WTC11 (cell line): ENCODE measurements at regions not wholly inside any gene's neighbourhood (a gene's known extent, or its start where the extent isn't known, plus 50 kb on each side); places are given as distances from the start of the nearest gene placed in this dataset.

Source experiments
- ATAC-seq: fragments of 200-7000 bp; cut with Tn5 transposase; 2 replicates; pipeline ENCODE4 v1.10.0; 2021; ENCODE audit warnings: mild to moderate bottlenecking, moderate library complexity
- CTCF ChIA-PET: fragments of 300-600 bp; sonication (Branson Sonifier 250); formaldehyde crosslinking; loops from one replicate; lab custom pipeline; 2021; ENCODE audit warnings: antibody characterized with exemption; lab: Charles Lee
- POLR2A ChIA-PET: fragments of 350-600 bp; sonication (Branson Sonifier 250); formaldehyde crosslinking; loops from one replicate; lab custom pipeline; 2021; ENCODE audit warnings: antibody characterized with exemption; lab: Charles Lee
- DNase-seq: peaks from one replicate; pipeline ENCODE4 v3.0.0; 2021; ENCODE audit warnings: low spot score
- H3K27ac Mint-ChIP-seq: 2 replicates; pipeline ENCODE4 v1.8.0; 2021; ENCODE audit warnings: mixed read lengths
- H3K27me3 Mint-ChIP-seq: 2 replicates; pipeline ENCODE4 v1.8.0; 2021; ENCODE audit warnings: low read depth, mild to moderate bottlenecking, moderate library complexity, mixed read lengths
- H3K36me3 Mint-ChIP-seq: 2 replicates; pipeline ENCODE4 v1.8.0; 2021; ENCODE audit warnings: mixed read lengths
- H3K4me1 Mint-ChIP-seq: 2 replicates; pipeline ENCODE4 v1.8.0; 2022; ENCODE audit warnings: mixed read lengths
- H3K4me3 Mint-ChIP-seq: 2 replicates; pipeline ENCODE4 v1.8.0; 2021; ENCODE audit warnings: mild to moderate bottlenecking, moderate library complexity, mixed read lengths
- H3K9me3 Mint-ChIP-seq: 2 replicates; pipeline ENCODE4 v1.8.0; 2021; ENCODE audit warnings: mixed read lengths
- AR ChIP-seq: fragments of 250-450 bp; sonication (Bioruptor Pico); IDR thresholded peaks from 2 replicates; pipeline ENCODE4 v1.9.0; 2021; ENCODE audit warnings: mild to moderate bottlenecking
- ATF2 ChIP-seq: sonication (generic); formaldehyde crosslinking; IDR thresholded peaks from 2 replicates; pipeline ENCODE4 v1.8.1; 2022; ENCODE audit warnings: low read depth, missing genetic modification reagents, borderline replicate concordance
- ATF3 ChIP-seq: sonication (generic); formaldehyde crosslinking; conservative IDR thresholded peaks from 2 replicates; pipeline ENCODE4 v1.8.1; 2022; ENCODE audit warnings: mild to moderate bottlenecking, missing genetic modification reagents
- ERG ChIP-seq: fragments of 250-450 bp; sonication (Bioruptor Pico); IDR thresholded peaks from 2 replicates; pipeline ENCODE4 v1.8.0; 2021; ENCODE audit warnings: mild to moderate bottlenecking
- FOXJ3 ChIP-seq: sonication (generic); formaldehyde crosslinking; IDR thresholded peaks from 2 replicates; pipeline ENCODE4 v1.9.0; 2021; ENCODE audit warnings: missing genetic modification reagents, mild to moderate bottlenecking, borderline replicate concordance
- GABPB1 ChIP-seq: sonication (generic); formaldehyde crosslinking; IDR thresholded peaks from 2 replicates; pipeline ENCODE4 v1.8.1; 2023; ENCODE audit warnings: mild to moderate bottlenecking, missing genetic modification reagents
- GRHL2 ChIP-seq: fragments of 250-450 bp; sonication (Bioruptor Pico); IDR thresholded peaks from 2 replicates; pipeline ENCODE4 v1.8.0; 2022; ENCODE audit warnings: mild to moderate bottlenecking, moderate library complexity; ENCODE audit not compliant: insufficient replicate concordance, severe bottlenecking
- GTF2I ChIP-seq: fragments of 250-450 bp; sonication (Bioruptor Pico); conservative IDR thresholded peaks from 2 replicates; pipeline ENCODE4 v1.4.0; 2021; ENCODE audit warnings: mild to moderate bottlenecking
- MYBL2 ChIP-seq: sonication (generic); formaldehyde crosslinking; IDR thresholded peaks from 2 replicates; pipeline ENCODE4 v1.8.1; 2023; ENCODE audit warnings: mild to moderate bottlenecking, moderate library complexity, missing genetic modification reagents
- OVOL2 ChIP-seq: fragments of 250-450 bp; sonication (Bioruptor Pico); IDR thresholded peaks from 2 replicates; pipeline ENCODE4 v1.9.0; 2021; ENCODE audit warnings: mild to moderate bottlenecking, borderline replicate concordance
- PRRX2 ChIP-seq: fragments of 250-450 bp; sonication (Bioruptor Pico); IDR thresholded peaks from 2 replicates; pipeline ENCODE4 v1.8.0; 2021; ENCODE audit warnings: mild to moderate bottlenecking
- SOX15 ChIP-seq: fragments of 250-450 bp; sonication (Bioruptor Pico); IDR thresholded peaks from 2 replicates; pipeline ENCODE4 v1.9.0; 2021; ENCODE audit warnings: mild to moderate bottlenecking
- SP1 ChIP-seq: sonication (generic); formaldehyde crosslinking; conservative IDR thresholded peaks from 2 replicates; pipeline ENCODE4 v1.8.1; 2022; ENCODE audit warnings: missing genetic modification reagents
- USF1 ChIP-seq: sonication (generic); formaldehyde crosslinking; IDR thresholded peaks from 2 replicates; pipeline ENCODE4 v1.8.0; 2022; ENCODE audit warnings: mild to moderate bottlenecking, missing genetic modification reagents
- ZBTB21 ChIP-seq: sonication (generic); formaldehyde crosslinking; IDR thresholded peaks from 2 replicates; pipeline ENCODE4 v1.8.1; 2023; ENCODE audit warnings: mild to moderate bottlenecking, missing genetic modification reagents, borderline replicate concordance
- ZNF138 ChIP-seq: sonication (generic); formaldehyde crosslinking; conservative IDR thresholded peaks from 2 replicates; pipeline ENCODE4 v1.8.1; 2022; ENCODE audit warnings: mild to moderate bottlenecking, moderate library complexity, missing genetic modification reagents
- ZNF281 ChIP-seq: sonication (generic); formaldehyde crosslinking; IDR thresholded peaks from 2 replicates; pipeline ENCODE4 v1.8.0; 2023; ENCODE audit warnings: mild to moderate bottlenecking, missing genetic modification reagents
- ZNF425 ChIP-seq: fragments of 250-450 bp; sonication (Bioruptor Pico); conservative IDR thresholded peaks from 2 replicates; pipeline ENCODE4 v1.9.0; 2021; ENCODE audit warnings: mild to moderate bottlenecking

GRCh38 chr5:54663866-54664265, 146.3 kb downstream of the SNX18 start:
- CTCF ChIA-PET = no interaction called here
- no peak for ATAC-seq
- peaks cover 7% of the 10 kb centered on the region for H3K36me3 Mint-ChIP-seq

GRCh38 chr5:54661111-54661510, 143.6 kb downstream of the SNX18 start:
- CTCF ChIA-PET = no interaction called here
- H3K4me3 Mint-ChIP-seq = no peak overlapping the region
- no peak for DNase-seq
- no peak for TF ChIP-seq ERG (CRISPR knock-in tag)
- TF ChIP-seq PRRX2 (CRISPR knock-in tag) = no peak
- TF ChIP-seq MYBL2 (CRISPR knock-in tag) = no peak
- TF ChIP-seq GRHL2 (CRISPR knock-in tag) = no peak
- no peak for TF ChIP-seq GABPB1 (CRISPR knock-in tag)
- TF ChIP-seq ZNF425 = no peak
- TF ChIP-seq, all 79 proteins: peak for 0
- ATAC-seq = no peak
- POLR2A ChIA-PET = no interaction called here
- H3K27me3 Mint-ChIP-seq = no peaks in the 10 kb centered on the region
- no peaks in the 10 kb centered on the region for H3K4me1 Mint-ChIP-seq
- H3K9me3 Mint-ChIP-seq = no peaks in the 10 kb centered on the region
- H3K27ac Mint-ChIP-seq = no peak overlapping the region
- no peaks in the 10 kb centered on the region for H3K36me3 Mint-ChIP-seq

More at GRCh38 chr5:54663866-54664265, 146.3 kb downstream of the SNX18 start:
- Mint-ChIP-seq H3K4me1 (no peaks in the 10 kb centered on the region), H3K27me3 (no peaks in the 10 kb centered on the region; the same call in 1 of the 2 replicates), H3K4me3 (no peak overlapping the region), H3K27ac (no peak overlapping the region), H3K9me3 (peaks cover 23% of the 10 kb centered on the region)
- TF ChIP-seq AR (CRISPR knock-in tag) = no peak
- TF ChIP-seq ZNF425 = no peak
- no peak for TF ChIP-seq SOX15 (CRISPR knock-in tag)
- no peak for TF ChIP-seq ZNF281
- POLR2A ChIA-PET = no interaction called here
- DNase-seq = no peak

GRCh38 chr5:54659700-54660131, 142.2 kb downstream of the SNX18 start:
- DNase-seq (no peak), ATAC-seq (no peak)
- ChIA-PET POLR2A (interaction anchor here (0.7 kb wide), 1 partner anchor 28 kb away, joined by 8 read pairs; no protein-coding TSS in a partner anchor), CTCF (no interaction called here)
- Mint-ChIP-seq H3K27ac (no peak overlapping the region), H3K4me1 (no peaks in the 10 kb centered on the region), H3K4me3 (no peak overlapping the region), H3K36me3 (no peaks in the 10 kb centered on the region), H3K27me3 (no peaks in the 10 kb centered on the region), H3K9me3 (no peaks in the 10 kb centered on the region)
- TF ChIP-seq ATF3 (CRISPR knock-in tag) (no peak), ZNF138 (no peak), OVOL2 (CRISPR knock-in tag) (no peak), SP1 (no peak), ZBTB21 (CRISPR knock-in tag) (no peak), FOXJ3 (CRISPR knock-in tag) (no peak), USF1 (no peak), ATF2 (CRISPR knock-in tag) (no peak), GTF2I (CRISPR knock-in tag) (no peak)
